HL-60 (cell line): ENCODE measurements at regions not wholly inside any gene's neighbourhood (a gene's known extent, or its start where the extent isn't known, plus 50 kb on each side); places are given as distances from the start of the nearest gene placed in this dataset.

Experiments used
- DNase-seq, 2 experiments: peaks; one replicate each; pipeline ENCODE4 v3.0.0-alpha.2; 2010 to 2020; ENCODE audit warnings: low read depth in 1 of 2, low spot score in 1 of 2
- H3K27ac ChIP-seq: fragments of 250-450 bp; sonication (Bioruptor Pico); replicated peaks from 2 replicates; pipeline ENCODE4 v1.5.1; 2020; ENCODE audit warnings: mild to moderate bottlenecking, moderate library complexity
- H3K27me3 ChIP-seq: fragments of 250-450 bp; sonication (Bioruptor Pico); 2 replicates; pipeline ENCODE4 v1.5.1; 2021; ENCODE audit warnings: mild to moderate bottlenecking, moderate library complexity; ENCODE audit not compliant: insufficient read depth, poor library complexity, severe bottlenecking
- H3K4me3 ChIP-seq: replicated peaks from 2 replicates; pipeline ENCODE4 v1.5.1; 2011; ENCODE audit warnings: mild to moderate bottlenecking, control low read depth, low read length; ENCODE audit not compliant: insufficient read depth
- GABPA ChIP-seq: IDR thresholded peaks from 2 replicates; pipeline ENCODE4 v1.6.1; 2012; ENCODE audit warnings: low read depth
- POLR2AphosphoS5 ChIP-seq: IDR thresholded peaks from 2 replicates; pipeline ENCODE4 v1.6.1; 2012; ENCODE audit warnings: low read depth
- SPI1 ChIP-seq: IDR thresholded peaks from 2 replicates; pipeline ENCODE4 v1.6.1; 2012; ENCODE audit warnings: low read depth, mild to moderate bottlenecking, borderline replicate concordance
- TF ChIP-seq, protein P1 (sequence below): IDR thresholded peaks from one replicate; pipeline ENCODE4 v1.5.1; 2011; ENCODE audit warnings: low read length, control low read depth, inconsistent platforms; ENCODE audit not compliant: insufficient read depth
- TF ChIP-seq, protein P2 (sequence below): IDR thresholded peaks from 2 replicates; pipeline ENCODE4 v1.6.1; 2012; ENCODE audit warnings: low read depth; ENCODE audit not compliant: insufficient replicate concordance

DNA sequence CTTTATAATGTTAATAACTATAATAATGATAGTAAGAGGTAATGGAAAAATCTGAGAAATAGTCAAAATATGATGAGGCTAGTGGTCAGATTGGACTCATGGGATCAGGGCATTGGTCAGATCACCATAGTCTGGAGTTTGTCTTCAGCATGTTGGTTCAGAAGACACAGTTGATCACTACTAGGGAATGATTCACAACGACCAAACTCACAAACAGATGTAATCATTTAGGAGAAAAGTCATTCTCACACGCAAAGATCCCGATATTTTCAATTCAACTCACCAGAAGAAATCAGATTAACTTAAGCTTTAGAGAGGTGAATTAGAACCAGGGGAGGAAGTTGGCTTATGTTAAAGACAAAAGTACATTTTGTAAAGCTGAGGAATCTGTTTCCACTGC lies 131.8 kb downstream of the LURAP1L start:
- TF ChIP-seq POLR2AphosphoS5, result no peak
- no peak for TF ChIP-seq SPI1
- Histone ChIP-seq H3K27ac (no peak overlapping the region), H3K27me3 (no peaks in the 10 kb centered on the region), H3K4me3 (no peak overlapping the region)
- no peak for DNase-seq

DNA sequence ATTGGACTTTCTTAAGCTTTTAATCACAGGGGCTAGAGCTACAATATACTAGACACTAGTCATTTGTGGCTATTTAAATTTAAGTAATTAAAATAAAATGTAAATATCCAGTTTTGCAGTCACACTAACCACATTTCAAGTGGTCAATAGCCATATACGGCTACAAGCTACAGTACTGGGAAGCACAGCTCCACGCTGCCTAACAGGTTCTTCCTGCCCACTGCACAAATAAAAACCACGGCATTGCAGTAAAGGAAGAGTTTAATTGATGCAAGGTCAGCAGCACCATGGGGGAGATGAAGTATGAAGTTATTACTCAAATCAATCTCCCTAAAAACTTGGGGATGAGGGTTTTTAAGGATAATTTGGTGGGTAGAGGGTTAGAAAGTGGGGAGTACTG lies 134.1 kb downstream of the LURAP1L start:
- TF ChIP-seq, protein P1, sequence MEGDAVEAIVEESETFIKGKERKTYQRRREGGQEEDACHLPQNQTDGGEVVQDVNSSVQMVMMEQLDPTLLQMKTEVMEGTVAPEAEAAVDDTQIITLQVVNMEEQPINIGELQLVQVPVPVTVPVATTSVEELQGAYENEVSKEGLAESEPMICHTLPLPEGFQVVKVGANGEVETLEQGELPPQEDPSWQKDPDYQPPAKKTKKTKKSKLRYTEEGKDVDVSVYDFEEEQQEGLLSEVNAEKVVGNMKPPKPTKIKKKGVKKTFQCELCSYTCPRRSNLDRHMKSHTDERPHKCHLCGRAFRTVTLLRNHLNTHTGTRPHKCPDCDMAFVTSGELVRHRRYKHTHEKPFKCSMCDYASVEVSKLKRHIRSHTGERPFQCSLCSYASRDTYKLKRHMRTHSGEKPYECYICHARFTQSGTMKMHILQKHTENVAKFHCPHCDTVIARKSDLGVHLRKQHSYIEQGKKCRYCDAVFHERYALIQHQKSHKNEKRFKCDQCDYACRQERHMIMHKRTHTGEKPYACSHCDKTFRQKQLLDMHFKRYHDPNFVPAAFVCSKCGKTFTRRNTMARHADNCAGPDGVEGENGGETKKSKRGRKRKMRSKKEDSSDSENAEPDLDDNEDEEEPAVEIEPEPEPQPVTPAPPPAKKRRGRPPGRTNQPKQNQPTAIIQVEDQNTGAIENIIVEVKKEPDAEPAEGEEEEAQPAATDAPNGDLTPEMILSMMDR, result no peak
- TF ChIP-seq SPI1 (no peak), GABPA (no peak), POLR2AphosphoS5 (no peak)
- TF ChIP-seq, protein P2, sequence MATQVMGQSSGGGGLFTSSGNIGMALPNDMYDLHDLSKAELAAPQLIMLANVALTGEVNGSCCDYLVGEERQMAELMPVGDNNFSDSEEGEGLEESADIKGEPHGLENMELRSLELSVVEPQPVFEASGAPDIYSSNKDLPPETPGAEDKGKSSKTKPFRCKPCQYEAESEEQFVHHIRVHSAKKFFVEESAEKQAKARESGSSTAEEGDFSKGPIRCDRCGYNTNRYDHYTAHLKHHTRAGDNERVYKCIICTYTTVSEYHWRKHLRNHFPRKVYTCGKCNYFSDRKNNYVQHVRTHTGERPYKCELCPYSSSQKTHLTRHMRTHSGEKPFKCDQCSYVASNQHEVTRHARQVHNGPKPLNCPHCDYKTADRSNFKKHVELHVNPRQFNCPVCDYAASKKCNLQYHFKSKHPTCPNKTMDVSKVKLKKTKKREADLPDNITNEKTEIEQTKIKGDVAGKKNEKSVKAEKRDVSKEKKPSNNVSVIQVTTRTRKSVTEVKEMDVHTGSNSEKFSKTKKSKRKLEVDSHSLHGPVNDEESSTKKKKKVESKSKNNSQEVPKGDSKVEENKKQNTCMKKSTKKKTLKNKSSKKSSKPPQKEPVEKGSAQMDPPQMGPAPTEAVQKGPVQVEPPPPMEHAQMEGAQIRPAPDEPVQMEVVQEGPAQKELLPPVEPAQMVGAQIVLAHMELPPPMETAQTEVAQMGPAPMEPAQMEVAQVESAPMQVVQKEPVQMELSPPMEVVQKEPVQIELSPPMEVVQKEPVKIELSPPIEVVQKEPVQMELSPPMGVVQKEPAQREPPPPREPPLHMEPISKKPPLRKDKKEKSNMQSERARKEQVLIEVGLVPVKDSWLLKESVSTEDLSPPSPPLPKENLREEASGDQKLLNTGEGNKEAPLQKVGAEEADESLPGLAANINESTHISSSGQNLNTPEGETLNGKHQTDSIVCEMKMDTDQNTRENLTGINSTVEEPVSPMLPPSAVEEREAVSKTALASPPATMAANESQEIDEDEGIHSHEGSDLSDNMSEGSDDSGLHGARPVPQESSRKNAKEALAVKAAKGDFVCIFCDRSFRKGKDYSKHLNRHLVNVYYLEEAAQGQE, result no peak
- no peak overlapping the region for H3K27ac ChIP-seq
- no peak overlapping the region for H3K4me3 ChIP-seq
- no peak for DNase-seq
- no peaks in the 10 kb centered on the region for H3K27me3 ChIP-seq

DNA sequence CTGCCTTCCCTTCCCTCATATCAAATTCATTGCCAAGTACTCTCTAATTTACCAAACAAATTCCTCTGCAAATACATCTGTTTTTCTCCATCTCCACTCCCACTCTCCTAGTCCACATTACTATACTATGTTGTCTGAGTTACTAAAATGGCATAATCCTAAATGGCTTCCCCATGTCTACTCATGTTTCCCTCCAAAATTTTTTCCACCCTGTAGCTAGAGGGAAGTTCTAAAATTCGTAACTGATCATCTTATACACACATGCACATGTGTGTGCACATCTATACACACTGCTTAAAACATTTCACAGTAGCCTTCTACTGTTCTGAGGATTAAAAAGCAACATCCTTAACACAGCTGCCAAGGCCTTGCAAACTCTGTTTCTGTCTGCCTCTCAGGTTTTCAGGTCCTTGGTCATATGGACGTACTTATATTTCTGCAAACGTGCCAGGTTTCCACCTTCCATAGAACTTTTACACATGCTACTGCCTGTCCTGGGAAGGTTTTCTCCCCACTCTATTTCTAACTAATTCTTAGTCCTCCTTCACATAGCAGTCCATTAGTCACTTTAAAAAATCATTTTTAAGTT lies 140.6 kb downstream of the LURAP1L start:
- Histone ChIP-seq H3K27me3 (no peaks in the 10 kb centered on the region), H3K4me3 (no peak overlapping the region), H3K27ac (no peak overlapping the region)
- no peak for DNase-seq
- no peak for TF ChIP-seq SPI1
- TF ChIP-seq, protein P2, result no peak
- TF ChIP-seq, protein P1, result no peak
- TF ChIP-seq POLR2AphosphoS5, result no peak
- no peak for TF ChIP-seq GABPA

DNA sequence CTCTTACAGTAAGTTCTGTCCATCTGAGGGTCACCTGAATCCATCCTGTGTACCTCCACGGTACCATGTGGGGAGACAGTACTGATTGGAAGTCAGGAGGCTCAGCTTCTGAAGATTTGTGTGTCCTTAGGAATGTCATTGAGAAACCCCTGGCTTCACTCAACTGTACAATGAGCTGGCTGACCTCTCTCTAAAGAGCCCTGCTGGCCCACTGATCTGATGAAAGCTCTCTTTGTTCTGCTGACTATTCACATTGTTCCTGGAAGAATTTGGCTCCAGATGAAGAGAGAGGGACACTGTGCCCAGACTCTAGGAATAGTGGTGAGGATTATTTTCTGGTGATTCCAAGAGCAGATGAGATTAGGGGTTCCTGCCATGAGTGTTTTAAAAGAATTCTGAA lies 141.2 kb downstream of the LURAP1L start:
- H3K27me3 ChIP-seq, result no peaks in the 10 kb centered on the region
- TF ChIP-seq, protein P2, result no peak
- TF ChIP-seq POLR2AphosphoS5, result no peak
- TF ChIP-seq SPI1, result no peak
- no peak for TF ChIP-seq GABPA
- TF ChIP-seq, protein P1, result no peak
- H3K4me3 ChIP-seq, result no peak overlapping the region
- H3K27ac ChIP-seq, result no peak overlapping the region
- DNase-seq, result no peak
